Pancreas (tissue), 10 donors: ENCODE measurements at regions not wholly inside any gene's neighbourhood (a gene's known extent, or its start where the extent isn't known, plus 50 kb on each side); places are given as distances from the start of the nearest gene placed in this dataset.
A peak's percentile ranks its signal among the peaks of the same experiment; 100 is the strongest.

Source experiments
- ATAC-seq, 4 donors: fragments of 200-7000 bp; cut with Tn5 transposase; one replicate each; pipeline versions ENCODE4 v1.8.0 to v1.9.1; 2020; ENCODE audit warnings: mild to moderate bottlenecking in 4 of 4, moderate library complexity in 4 of 4
- DNase-seq, 6 donors: peaks; one replicate each; pipeline ENCODE4 v3.0.0-alpha.2; 2020
- FAIRE-seq: peaks from 2 replicates; lab custom pipeline; 2012; peaks lifted over from hg19 to GRCh38; lab: Jason Lieb, UNC
- H3K27ac ChIP-seq, 4 donors: fragments of 200-600 bp; sonication (generic); 1 replicate in 3 of 4; 2 replicates in 1 of 4; pipeline versions ENCODE4 v1.5.0 to v1.8.0; 2020
- H3K27me3 ChIP-seq, 4 donors: fragments of 200-600 bp; one replicate each; pipeline ENCODE4 v1.8.0; 2021
- H3K36me3 ChIP-seq, 3 donors: fragments of 200-600 bp; sonication (generic) in 1 of 3; one replicate each; pipeline versions ENCODE4 v1.5.0 to v1.8.0; 2020 to 2021
- H3K4me1 ChIP-seq, 3 donors: fragments of 200-600 bp; one replicate each; pipeline ENCODE4 v1.8.0; 2021
- H3K4me3 ChIP-seq, 4 donors: fragments of 200-600 bp; sonication (generic) in 2 of 4; one replicate each; pipeline versions ENCODE4 v1.5.0 to v1.8.0; 2020 to 2021
- H3K9me3 ChIP-seq, 4 donors: fragments of 200-600 bp; one replicate each; pipeline ENCODE4 v1.8.0; 2021
- CTCF ChIP-seq, 4 donors: fragments of 200-600 bp; sonication (generic) in 3 of 4; IDR thresholded peaks; one replicate each; pipeline versions ENCODE4 v1.5.0 to v1.8.0; 2021; ENCODE audit warnings: antibody characterized with exemption in 4 of 4
- WGBS, 2 donors: extraction: QIAGEN DNeasy Blood & Tissue Kit; methylation state at CpG; one replicate each; pipeline ENCODE4 v1.1.7; 2013; 5-methylcytosine and 5-hydroxymethylcytosine counted together
- intact Hi-C, 3 donors: fragments of 100-400 bp; cut with DNase I; formaldehyde crosslinking; loops; one replicate each; pipeline versions ENCODE4 v1.11.1 to v1.14.2; 2022
- donor health status: healthy with polysubstance abuse.
- donor health status: DM: no; HTN: no; CAD: no; lungs with moderate emphysema.
- donor health status: DM: no; HTN: no; CAD: no.
- donor health status: control.
- donor health status: control.
- donor health status: Bipolar disorder and iron deficiency.
- donor health status: DM: yes; HTN: yes; CAD: no.
- donor health status: DM: no; HTN: no; CAD: no.
- donor health status: DM: no; HTN: no; CAD: no.
- donor health status: DM: yes; HTN: yes; CAD: no.

- peak in 1 of 6 donors; percentile 45 for DNase-seq
- no peaks in the 10 kb centered on the region for H3K27me3 ChIP-seq
- intact Hi-C loops = no loop called here
- H3K9me3 ChIP-seq = no peaks in the 10 kb centered on the region
- no peak for TF ChIP-seq CTCF (IDR thresholded peaks at IDR 0.05)
- no peak overlapping the region for H3K27ac ChIP-seq
- FAIRE-seq = no peak
- no peak for ATAC-seq
- 78 to 91% methylated on average over 11 of the region's 11 CpGs for WGBS, 2 donors
- no peaks in the 10 kb centered on the region for H3K36me3 ChIP-seq
- H3K4me1 ChIP-seq = peaks cover 7 to 19% (median 14%) of the 10 kb centered on the region in 3 donors
- no peak overlapping the region for H3K4me3 ChIP-seq
These were observed 154.9 kb downstream of the OLFM1 start for GRCh38 chr9:135242406-135242805.

- H3K4me1 ChIP-seq = peaks cover 7 to 20% (median 14%) of the 10 kb centered on the region in 3 donors
- no peak for ATAC-seq
- H3K9me3 ChIP-seq = no peaks in the 10 kb centered on the region
- 81 to 89% methylated on average over 31 of the region's 31 CpGs for WGBS, 2 donors
- DNase-seq = peak in 2 of 6 donors; percentile 40 to 50
- H3K36me3 ChIP-seq = no peaks in the 10 kb centered on the region
- no peak overlapping the region for H3K4me3 ChIP-seq
- H3K27ac ChIP-seq = no peak overlapping the region
- FAIRE-seq = no peak
- intact Hi-C loops = no loop called here
- no peak for TF ChIP-seq CTCF (IDR thresholded peaks at IDR 0.05)
- H3K27me3 ChIP-seq = no peaks in the 10 kb centered on the region
These were observed 156.0 kb downstream of the OLFM1 start for GRCh38 chr9:135243201-135244190.

GRCh38 chr9:135244271-135245221, 157.1 kb downstream of the OLFM1 start:
- H3K27me3 ChIP-seq = no peaks in the 10 kb centered on the region
- DNase-seq (peak; percentile 78 to 89 (median 82)), FAIRE-seq (no peak), ATAC-seq (peak; percentile 85 to 94 (median 88))
- H3K27ac ChIP-seq = no peak overlapping the region
- no peaks in the 10 kb centered on the region for H3K36me3 ChIP-seq
- H3K4me3 ChIP-seq = peak overlapping the region in 1 of 4 donors; percentile 4
- H3K4me1 ChIP-seq = peaks cover 7 to 20% (median 14%) of the 10 kb centered on the region in 3 donors
- WGBS, 2 donors = 27 to 32% methylated on average over 42 of the region's 42 CpGs
- no peaks in the 10 kb centered on the region for H3K9me3 ChIP-seq
- TF ChIP-seq CTCF (IDR thresholded peaks at IDR 0.05) = no peak
- intact Hi-C loops = no loop called here

- 84 to 91% methylated on average over 22 of the region's 22 CpGs for WGBS, 2 donors
- H3K9me3 ChIP-seq = no peaks in the 10 kb centered on the region
- H3K27me3 ChIP-seq = no peaks in the 10 kb centered on the region
- H3K4me1 ChIP-seq = peaks cover 7 to 20% (median 14%) of the 10 kb centered on the region in 3 donors
- intact Hi-C loops = no loop called here
- no peak overlapping the region for H3K27ac ChIP-seq
- no peak overlapping the region for H3K4me3 ChIP-seq
- no peaks in the 10 kb centered on the region for H3K36me3 ChIP-seq
- TF ChIP-seq CTCF (IDR thresholded peaks at IDR 0.05) = no peak
- DNase-seq (peak in 3 of 6 donors; percentile 39 to 43 (median 41)), ATAC-seq (no peak), FAIRE-seq (no peak)
These were observed 158.2 kb downstream of the OLFM1 start for GRCh38 chr9:135245482-135246247.
